Glutamatergic neuron (in vitro differentiated cells): ENCODE measurements at regions not wholly inside any gene's neighbourhood (a gene's known extent, or its start where the extent isn't known, plus 50 kb on each side); places are given as distances from the start of the nearest gene placed in this dataset.

Experiments used
- DNase-seq: peaks from one replicate; pipeline ENCODE4 v3.0.0; 2022
- H3K27ac Mint-ChIP-seq: one replicate; pipeline ENCODE4 v1.8.0; 2020; ENCODE audit warnings: mild to moderate bottlenecking, mixed read lengths, inconsistent platforms; ENCODE audit not compliant: unreplicated experiment
- H3K27me3 Mint-ChIP-seq: one replicate; pipeline ENCODE4 v1.8.0; 2020; ENCODE audit warnings: mild to moderate bottlenecking, moderate library complexity, mixed read lengths, inconsistent platforms; ENCODE audit not compliant: unreplicated experiment
- H3K36me3 Mint-ChIP-seq: one replicate; pipeline ENCODE4 v1.8.0; 2020; ENCODE audit warnings: mild to moderate bottlenecking, mixed read lengths, inconsistent platforms; ENCODE audit not compliant: unreplicated experiment
- H3K4me1 Mint-ChIP-seq: one replicate; pipeline ENCODE4 v1.8.0; 2020; ENCODE audit warnings: mild to moderate bottlenecking, low read depth, mixed read lengths, inconsistent platforms; ENCODE audit not compliant: unreplicated experiment
- H3K4me3 Mint-ChIP-seq: one replicate; pipeline ENCODE4 v1.8.0; 2020; ENCODE audit warnings: mild to moderate bottlenecking, mixed read lengths, inconsistent platforms; ENCODE audit not compliant: unreplicated experiment
- H3K9me3 Mint-ChIP-seq: one replicate; pipeline ENCODE4 v1.8.0; 2020; ENCODE audit warnings: mild to moderate bottlenecking, moderate library complexity, mixed read lengths, inconsistent platforms; ENCODE audit not compliant: unreplicated experiment
- CTCF ChIP-seq: fragments of 200-600 bp; sonication (generic); IDR thresholded peaks from one replicate; pipeline ENCODE4 v1.5.0; 2021; ENCODE audit not compliant: partially characterized antibody, unreplicated experiment

GRCh38 chr3:16079519-16079918 lies 95.0 kb upstream of the GALNT15 start:
- Mint-ChIP-seq H3K9me3 (peaks cover 14% of the 10 kb centered on the region), H3K27me3 (peaks cover 3% of the 10 kb centered on the region), H3K36me3 (peaks cover 24% of the 10 kb centered on the region), H3K4me1 (no peaks in the 10 kb centered on the region), H3K27ac (no peak overlapping the region), H3K4me3 (no peak overlapping the region)
- DNase-seq = no peak
- TF ChIP-seq CTCF = no peak

- Mint-ChIP-seq H3K4me1 (no peaks in the 10 kb centered on the region), H3K27ac (no peak overlapping the region), H3K27me3 (peaks cover 3% of the 10 kb centered on the region), H3K36me3 (peaks cover 24% of the 10 kb centered on the region), H3K4me3 (no peak overlapping the region), H3K9me3 (peaks cover 14% of the 10 kb centered on the region)
- no peak for TF ChIP-seq CTCF
- no peak for DNase-seq
Measured at GRCh38 chr3:16081661-16082060, 92.8 kb upstream of the GALNT15 start.

GRCh38 chr3:16084887-16085286 lies 89.6 kb upstream of the GALNT15 start:
- H3K27ac Mint-ChIP-seq = no peak overlapping the region
- DNase-seq = no peak

GRCh38 chr3:16085410-16085809 lies 89.1 kb upstream of the GALNT15 start:
- no peak for TF ChIP-seq CTCF
- peaks cover 3% of the 10 kb centered on the region for H3K27me3 Mint-ChIP-seq
- no peak overlapping the region for H3K27ac Mint-ChIP-seq
- no peak for DNase-seq
- peaks cover 14% of the 10 kb centered on the region for H3K9me3 Mint-ChIP-seq
- H3K36me3 Mint-ChIP-seq = peaks cover 23% of the 10 kb centered on the region
- no peaks in the 10 kb centered on the region for H3K4me1 Mint-ChIP-seq
- no peak overlapping the region for H3K4me3 Mint-ChIP-seq

More at GRCh38 chr3:16084887-16085286, 89.6 kb upstream of the GALNT15 start:
- Mint-ChIP-seq H3K27me3 (peaks cover 3% of the 10 kb centered on the region), H3K4me1 (no peaks in the 10 kb centered on the region), H3K36me3 (peaks cover 24% of the 10 kb centered on the region), H3K4me3 (no peak overlapping the region), H3K9me3 (peaks cover 14% of the 10 kb centered on the region)
- no peak for TF ChIP-seq CTCF

GRCh38 chr3:16085884-16086608 lies 88.4 kb upstream of the GALNT15 start:
- H3K4me1 Mint-ChIP-seq = no peaks in the 10 kb centered on the region
- peaks cover 9% of the 10 kb centered on the region for H3K9me3 Mint-ChIP-seq
- H3K36me3 Mint-ChIP-seq = peaks cover 17% of the 10 kb centered on the region

More at GRCh38 chr3:16085884-16086608, 88.4 kb upstream of the GALNT15 start:
- Mint-ChIP-seq H3K27ac (no peak overlapping the region), H3K4me3 (no peak overlapping the region), H3K27me3 (peaks cover 3% of the 10 kb centered on the region)
- DNase-seq = no peak
- TF ChIP-seq CTCF = no peak
